ELR (cell line): ENCODE measurements at regions not wholly inside any gene's neighbourhood (a gene's known extent, or its start where the extent isn't known, plus 50 kb on each side); places are given as distances from the start of the nearest gene placed in this dataset.
A peak's percentile ranks its signal among the peaks of the same experiment; 100 is the strongest.
"Not testable (repeated sequence)": the region's sequence is repeated elsewhere in the genome, so short reads cannot be mapped to it uniquely, and the experiment has no call there.

Experiments used
- DNase-seq: peaks from one replicate; pipeline ENCODE4 v3.0.0-alpha.2; 2015; ENCODE audit warnings: low read depth

DNA sequence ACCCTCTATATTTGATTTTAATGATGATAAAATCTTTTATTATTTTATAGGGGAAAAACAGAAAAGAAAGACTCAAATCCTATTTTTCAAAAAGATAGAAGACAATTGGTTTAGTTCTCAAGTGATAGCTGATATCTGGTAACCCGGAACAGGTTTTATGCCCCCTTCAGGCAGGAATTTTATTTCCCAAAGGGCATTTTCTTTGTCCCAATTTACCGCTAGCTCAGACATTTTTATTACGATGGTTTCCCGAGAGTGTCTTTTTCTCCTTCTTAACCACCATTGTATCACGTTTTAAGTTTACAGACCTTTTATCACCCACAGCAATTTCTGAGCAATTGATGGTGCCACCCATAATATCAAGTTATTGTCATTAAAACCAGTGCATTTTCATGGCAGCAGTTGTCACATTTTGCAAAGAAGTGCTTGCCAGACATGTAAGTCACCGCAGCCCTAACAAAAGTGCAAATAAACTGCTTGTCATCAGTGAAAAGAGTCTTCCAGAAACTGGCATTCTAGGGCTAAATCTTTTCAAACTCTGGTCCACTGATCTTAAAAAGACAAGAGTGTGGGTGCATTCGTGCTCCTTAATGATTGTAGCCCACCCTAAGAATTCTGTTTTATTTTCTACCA is 204.8 kb upstream of the VCX start:
- no peak for DNase-seq

- DNase-seq: no peak
These were observed 205.9 kb upstream of the VCX start for GRCh38 chrX:7637066-7637465.

DNA sequence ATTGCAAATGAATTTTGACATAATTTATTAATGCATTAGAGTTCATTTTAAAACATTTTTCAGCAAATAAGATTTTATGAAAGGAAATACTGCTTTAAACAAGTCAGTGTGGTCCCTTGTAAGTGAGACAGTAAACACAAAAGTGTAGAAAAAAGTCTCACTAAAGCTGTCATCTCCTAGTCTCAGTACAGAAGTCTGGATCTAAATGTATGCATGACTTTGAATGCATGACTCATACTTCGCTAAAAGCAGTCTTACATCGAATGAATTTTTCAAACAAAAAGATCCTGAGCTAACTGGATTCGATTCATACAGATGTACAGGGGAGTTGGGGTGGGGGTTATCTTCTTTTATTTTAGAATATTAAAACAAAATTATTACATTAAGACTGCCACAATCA is 207.4 kb upstream of the VCX start:
- no peak for DNase-seq

GRCh38 chrX:7620560-7620959 is 222.4 kb upstream of the VCX start:
- DNase-seq: no peak

DNA sequence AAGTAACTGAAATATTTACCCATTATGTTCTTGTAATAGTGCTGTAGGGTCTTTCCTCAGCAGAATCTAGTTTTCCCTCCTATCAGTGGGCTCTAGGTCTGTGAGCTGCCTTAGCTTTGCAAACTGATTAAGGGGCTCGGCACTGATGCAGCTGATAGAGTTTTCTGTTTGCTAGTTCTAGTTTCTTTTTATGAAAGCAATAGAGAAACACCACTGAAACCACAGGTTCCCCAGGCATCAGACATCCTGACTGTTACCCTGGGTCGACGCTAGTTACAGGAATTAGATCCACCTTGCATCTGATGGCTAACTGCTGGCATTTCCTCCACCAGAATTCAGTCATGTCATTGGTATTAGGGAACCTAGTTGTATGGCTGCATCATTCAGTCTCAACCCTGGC is 225.0 kb upstream of the VCX start:
- DNase-seq: no peak

- DNase-seq: no peak
These were observed 228.4 kb upstream of the VCX start for GRCh38 chrX:7614616-7615015.

- not testable (repeated sequence) for DNase-seq
These were observed 234.3 kb upstream of the VCX start for GRCh38 chrX:7608625-7609024.

- no peak for DNase-seq
These were observed 236.8 kb upstream of the VCX start for GRCh38 chrX:7606039-7606652.

GRCh38 chrX:7603387-7603786 is 239.6 kb upstream of the VCX start:
- no peak for DNase-seq

DNA sequence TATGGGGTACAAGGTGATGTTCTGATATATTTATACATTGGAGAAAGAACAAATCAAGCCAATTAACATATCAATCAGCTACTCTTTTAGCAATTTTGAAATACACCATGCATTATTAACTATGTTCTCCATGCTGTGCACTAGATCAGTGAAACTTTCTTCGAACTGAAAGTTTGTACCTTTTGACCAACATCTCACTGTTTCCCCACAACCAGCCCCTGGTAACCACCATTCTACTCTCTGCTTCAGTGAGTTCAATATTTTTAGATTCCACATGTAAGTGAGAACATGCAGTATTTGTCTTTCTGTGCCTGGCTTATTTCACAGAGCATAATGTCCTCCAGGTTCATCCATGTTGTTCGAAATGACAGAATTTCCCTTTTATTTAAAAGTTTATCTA is 246.1 kb upstream of the VCX start:
- DNase-seq: no peak

DNA sequence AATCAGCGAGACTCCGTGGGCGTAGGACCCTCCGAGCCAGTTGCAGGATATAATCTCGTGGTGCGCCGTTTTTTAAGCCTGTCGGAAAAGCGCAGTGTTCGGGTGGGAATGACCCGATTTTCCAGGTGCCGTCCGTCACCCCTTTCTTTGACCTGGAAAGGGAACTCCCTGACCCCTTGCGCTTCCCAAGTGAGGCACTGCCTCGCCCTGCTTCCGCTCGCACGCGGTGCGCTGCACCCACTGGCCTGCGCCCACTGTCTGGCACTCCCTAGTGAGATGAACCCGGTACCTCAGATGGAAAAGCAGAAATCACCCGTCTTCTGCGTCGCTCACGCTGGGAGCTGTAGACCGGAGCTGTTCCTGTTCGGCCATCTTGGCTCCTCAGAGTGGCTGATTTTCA is 249.6 kb upstream of the VCX start:
- DNase-seq: not testable (repeated sequence)

DNA sequence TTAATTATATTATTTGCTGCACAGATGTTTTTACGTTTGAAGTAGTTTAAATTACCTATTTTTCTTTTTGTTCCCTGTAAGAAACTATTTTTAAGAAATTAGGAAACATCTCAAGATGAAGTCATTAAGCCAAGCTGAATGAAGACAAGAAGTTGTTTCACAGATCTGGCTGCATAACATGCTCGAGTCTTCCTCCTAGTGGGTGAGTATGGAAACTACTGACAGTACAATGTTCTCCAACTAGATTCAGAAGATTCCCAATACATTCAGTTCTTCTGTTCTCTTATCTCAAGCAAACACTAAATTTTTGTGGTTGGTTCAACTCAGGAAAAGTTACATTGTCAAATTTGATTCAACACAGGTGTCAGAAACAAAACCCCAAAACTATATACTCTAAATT is 256.8 kb upstream of the VCX start:
- DNase-seq: peak; percentile 32

DNA sequence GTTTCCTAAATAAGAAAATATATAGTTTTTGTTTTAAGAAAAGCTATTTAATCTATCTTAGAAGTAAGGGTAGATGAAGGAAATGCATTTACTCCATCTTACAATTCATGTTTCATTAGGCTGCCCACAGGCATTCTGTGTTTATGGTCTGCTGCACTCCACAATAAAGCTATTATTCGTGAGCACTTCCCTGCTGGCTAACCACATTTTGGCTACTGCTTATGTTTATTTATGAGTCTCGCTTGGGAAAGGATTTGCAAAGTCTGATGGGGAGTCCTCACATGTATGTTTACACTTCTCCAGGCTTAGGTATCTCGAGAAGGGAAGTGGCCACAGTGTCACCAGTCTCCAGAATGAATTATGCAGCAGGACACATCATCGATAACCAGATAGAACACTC is 260.8 kb upstream of the VCX start:
- no peak for DNase-seq

GRCh38 chrX:7580127-7580526 is 262.8 kb upstream of the VCX start:
- DNase-seq: no peak

GRCh38 chrX:7574325-7574724 is 268.6 kb upstream of the VCX start:
- peak; percentile 1 for DNase-seq

DNA sequence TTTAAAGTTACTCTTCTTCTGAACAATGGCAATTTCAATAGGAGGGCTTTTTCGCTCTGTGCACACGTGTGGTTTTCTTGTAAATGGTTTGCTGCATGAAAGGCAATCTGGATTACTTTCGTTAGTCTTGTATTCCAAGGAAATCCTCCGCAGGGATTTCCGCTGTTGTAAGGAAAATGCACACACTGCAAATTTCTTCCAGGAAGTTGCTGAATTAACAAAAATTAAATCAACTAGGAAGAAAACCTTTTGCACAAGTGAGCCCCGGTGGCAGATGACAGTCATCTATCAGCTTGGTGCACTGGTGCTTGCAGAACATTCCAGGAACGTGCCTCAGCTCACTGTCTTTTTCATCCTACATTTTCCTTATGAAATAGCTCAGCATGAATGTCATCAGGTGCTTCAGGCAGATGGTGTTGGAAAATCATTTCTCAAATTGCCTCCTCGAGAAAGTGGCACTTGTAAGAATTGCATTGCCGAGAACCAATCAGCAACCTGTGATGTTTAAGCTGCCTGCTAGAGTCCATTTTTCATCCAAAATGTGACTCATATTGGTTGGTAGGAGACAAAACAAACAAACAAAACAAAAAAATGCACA is 272.4 kb upstream of the VCX start:
- DNase-seq: no peak

DNA sequence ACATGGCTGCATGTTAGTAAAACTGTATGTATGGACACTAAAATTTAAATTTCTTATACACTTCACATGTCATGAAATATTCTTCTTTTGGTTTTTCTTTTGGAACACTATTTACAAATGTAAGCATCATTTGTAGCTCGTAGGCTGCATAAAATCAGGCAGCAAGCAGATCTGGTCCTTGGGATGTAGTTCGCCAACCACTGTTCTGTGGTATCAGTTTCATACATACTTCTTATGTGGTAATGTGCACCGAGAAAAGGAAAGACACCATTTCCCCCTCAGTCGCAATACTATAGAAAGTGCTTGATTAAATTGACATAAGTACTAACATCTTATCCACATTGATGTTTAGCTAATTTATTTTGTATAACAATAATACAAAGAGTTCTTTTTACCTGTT is 274.4 kb upstream of the VCX start:
- no peak for DNase-seq

DNA sequence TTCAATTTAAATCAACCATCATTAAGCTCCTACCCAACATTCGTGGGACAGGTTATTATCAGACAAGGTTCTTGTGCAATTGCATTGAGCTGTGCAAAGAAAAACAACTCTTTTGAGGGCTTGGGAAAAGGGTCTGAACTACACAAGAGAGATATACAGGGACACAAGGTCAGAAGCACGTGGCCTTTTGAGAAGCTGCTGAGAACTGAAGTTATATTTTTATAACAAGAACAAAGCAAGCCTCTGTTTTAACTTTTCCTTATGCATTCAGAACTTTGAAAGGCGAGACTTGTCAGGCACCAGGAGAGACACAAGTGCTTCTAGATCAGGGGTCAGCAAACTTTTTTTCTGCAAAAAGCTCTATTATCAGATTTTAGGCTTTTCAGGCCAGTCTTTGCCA is 274.8 kb upstream of the VCX start:
- no peak for DNase-seq

DNA sequence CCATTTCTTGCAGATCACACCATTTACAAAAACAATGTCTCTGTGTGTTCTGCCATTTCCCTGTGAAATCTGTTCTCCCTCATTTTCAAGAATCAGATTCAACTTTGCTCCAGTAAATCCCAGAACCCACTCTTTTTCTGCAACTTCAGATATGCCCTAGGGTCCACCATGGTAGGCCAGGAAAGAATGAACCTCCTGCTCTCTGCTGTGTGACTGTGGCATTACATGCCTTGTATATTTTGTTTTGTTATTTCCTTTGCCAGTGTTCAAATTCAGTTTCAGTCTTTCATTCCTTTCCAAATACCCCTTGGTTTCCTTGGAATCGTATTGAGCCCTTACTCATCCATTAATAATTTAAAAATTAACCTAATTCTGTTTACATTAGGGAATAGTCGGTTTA is 290.2 kb upstream of the VCX start:
- peak; percentile 1 for DNase-seq

DNA sequence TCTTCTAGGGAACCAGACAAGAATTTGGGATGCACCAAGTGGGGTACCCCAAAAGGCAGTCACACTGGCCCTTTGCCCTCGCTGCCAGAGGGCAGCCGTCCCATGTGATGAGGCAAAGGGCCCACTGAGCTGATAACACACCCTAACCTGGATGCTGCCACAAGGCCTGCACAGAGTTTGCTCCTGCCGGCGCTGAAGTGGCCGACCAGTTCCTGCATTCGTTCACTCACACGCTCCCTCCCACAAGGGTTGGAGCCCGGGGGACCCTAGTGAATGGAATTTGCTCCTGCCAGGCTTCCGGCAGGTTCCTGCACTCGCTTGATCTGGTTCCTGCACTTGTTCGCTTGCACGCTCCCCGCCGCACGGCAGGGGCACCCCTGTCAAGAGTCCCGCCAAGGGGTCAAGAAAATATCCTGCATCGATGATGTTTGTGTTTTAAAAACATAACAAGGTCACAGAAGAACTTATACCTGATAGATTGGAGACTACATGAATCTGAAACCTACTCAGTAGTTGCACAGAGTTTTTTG is 296.4 kb upstream of the VCX start:
- no peak for DNase-seq

- DNase-seq: no peak
These were observed 297.4 kb upstream of the VCX start for GRCh38 chrX:7545564-7545963.

DNA sequence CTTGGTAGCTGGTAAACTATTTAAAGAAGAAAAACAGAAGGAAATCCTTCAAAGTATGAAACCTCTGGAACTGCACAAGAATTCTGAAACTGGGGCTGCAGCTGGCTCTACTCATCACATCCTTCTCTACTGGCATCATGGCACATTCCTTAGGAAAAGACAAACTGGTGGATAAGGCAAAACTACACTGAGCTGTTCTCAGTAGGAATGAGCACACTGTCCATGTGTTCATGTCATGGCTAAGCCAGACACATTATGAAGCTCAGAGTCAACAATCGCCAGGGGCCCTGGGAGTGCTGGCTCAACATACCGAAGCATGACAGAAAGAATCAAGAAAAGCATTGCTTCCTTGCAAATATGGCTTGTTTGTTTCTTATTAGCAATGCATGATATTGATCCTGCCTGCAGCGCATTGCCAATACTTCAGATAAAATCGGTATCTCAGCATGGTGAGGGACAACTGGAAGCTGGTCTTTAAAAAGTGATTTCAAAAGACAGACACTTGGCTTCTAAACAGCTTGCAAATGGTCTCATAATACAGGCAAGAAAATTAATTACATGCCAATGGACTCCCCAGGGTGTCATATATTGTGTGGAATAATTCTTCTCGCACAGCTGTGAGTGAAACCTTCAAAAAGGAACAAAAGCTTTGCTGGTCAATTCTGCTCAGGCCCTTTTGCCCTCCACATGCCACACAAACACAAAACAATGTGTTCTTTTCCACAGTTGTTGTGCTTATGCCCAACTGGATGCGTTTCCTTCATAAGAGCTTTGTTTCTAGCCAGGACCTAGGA is 300.2 kb upstream of the VCX start:
- no peak for DNase-seq

DNA sequence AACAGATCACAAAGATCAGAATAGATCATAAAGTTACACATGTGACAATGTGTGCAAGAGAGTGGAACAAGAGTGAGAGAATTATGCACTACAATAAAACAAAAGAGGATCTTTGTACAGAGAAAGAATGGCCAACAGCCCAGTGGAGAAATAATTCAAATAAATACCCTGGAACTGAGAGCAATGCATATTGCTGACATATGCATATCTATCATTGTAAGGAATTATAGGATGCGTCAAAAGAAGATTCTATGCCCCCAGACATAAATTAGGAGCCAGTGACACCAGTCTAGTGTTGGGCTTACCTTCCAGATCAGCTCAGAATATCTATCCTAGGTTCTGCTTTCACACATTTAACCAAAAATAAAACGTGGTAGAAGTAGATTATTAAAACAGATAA is 320.1 kb upstream of the VCX start:
- no peak for DNase-seq
